ENCODE measurements at regions not wholly inside any gene's neighbourhood (a gene's known extent, or its start where the extent isn't known, plus 50 kb on each side); places are given as distances from the start of the nearest gene placed in this dataset.

DNA sequence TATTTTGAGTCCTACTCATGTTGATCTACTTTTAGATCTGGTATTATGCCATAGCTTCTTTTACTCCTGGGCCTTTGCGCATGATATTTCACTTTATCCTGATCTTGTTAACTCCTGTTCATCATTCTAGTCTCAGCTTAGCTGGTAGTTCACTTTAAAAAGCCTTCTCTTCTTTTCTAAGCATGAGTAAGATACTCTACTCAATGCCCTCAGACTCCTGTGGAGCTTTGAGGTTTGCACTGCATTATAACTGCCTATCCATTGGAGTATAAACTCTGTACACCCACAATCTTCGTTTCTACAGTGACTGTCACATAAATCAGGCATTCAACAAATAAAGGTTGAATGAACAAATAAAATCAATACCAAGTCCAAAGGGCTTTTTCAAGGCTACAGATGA lies 357.9 kb upstream of the KCNH8 start:
- TF ChIP-seq, protein P1, sequence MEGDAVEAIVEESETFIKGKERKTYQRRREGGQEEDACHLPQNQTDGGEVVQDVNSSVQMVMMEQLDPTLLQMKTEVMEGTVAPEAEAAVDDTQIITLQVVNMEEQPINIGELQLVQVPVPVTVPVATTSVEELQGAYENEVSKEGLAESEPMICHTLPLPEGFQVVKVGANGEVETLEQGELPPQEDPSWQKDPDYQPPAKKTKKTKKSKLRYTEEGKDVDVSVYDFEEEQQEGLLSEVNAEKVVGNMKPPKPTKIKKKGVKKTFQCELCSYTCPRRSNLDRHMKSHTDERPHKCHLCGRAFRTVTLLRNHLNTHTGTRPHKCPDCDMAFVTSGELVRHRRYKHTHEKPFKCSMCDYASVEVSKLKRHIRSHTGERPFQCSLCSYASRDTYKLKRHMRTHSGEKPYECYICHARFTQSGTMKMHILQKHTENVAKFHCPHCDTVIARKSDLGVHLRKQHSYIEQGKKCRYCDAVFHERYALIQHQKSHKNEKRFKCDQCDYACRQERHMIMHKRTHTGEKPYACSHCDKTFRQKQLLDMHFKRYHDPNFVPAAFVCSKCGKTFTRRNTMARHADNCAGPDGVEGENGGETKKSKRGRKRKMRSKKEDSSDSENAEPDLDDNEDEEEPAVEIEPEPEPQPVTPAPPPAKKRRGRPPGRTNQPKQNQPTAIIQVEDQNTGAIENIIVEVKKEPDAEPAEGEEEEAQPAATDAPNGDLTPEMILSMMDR (IDR thresholded peaks at IDR 0.05) = no peak
- TF ChIP-seq POLR2A (IDR thresholded peaks at IDR 0.05) = no peak

Measured in esophagus squamous epithelium (tissue), 4 donors.